ENCODE measurements at regions not wholly inside any gene's neighbourhood (a gene's known extent, or its start where the extent isn't known, plus 50 kb on each side); places are given as distances from the start of the nearest gene placed in this dataset.

GRCh38 chr10:123556736-123557135 is 109.4 kb upstream of the GPR26 start:
- DNase-seq (no peak), ATAC-seq (ENCODE audit: low FRiP score) (no peak)
- H3K27me3 ChIP-seq (ENCODE audit: control insufficient read depth in 1 of 2, insufficient read depth in 2 of 2, low read length in 1 of 2) = no peaks in the 10 kb centered on the region

GRCh38 chr10:123557366-123558108 is 108.6 kb upstream of the GPR26 start:
- Histone ChIP-seq H3K36me3 (ENCODE audit: control insufficient read depth in 1 of 2, insufficient read depth in 2 of 2, low read length in 1 of 2) (no peaks in the 10 kb centered on the region), H3K27ac (ENCODE audit: low read depth in 1 of 2, low read length in 2 of 2) (no peak overlapping the region), H3K9me3 (ENCODE audit: control insufficient read depth, low read length) (no peaks in the 10 kb centered on the region), H3K27me3 (ENCODE audit: control insufficient read depth in 1 of 2, insufficient read depth in 2 of 2, low read length in 1 of 2) (no peaks in the 10 kb centered on the region), H3K4me1 (ENCODE audit: control insufficient read depth in 1 of 2, insufficient read depth in 2 of 2, low read length in 2 of 2) (no peaks in the 10 kb centered on the region), H3K4me3 (ENCODE audit: low read length in 2 of 2) (no peak overlapping the region)
- 55 to 57% methylated on average over 8 of the region's 8 CpGs for WGBS, 2 donors
- intact Hi-C loops (cut with DNase I) = loop anchor here (2.0 to 5.0 kb wide), 2 partner anchors 515 kb away; no protein-coding TSS in a partner anchor
- no peak for ATAC-seq (ENCODE audit: low FRiP score)
- no peak for DNase-seq

More at GRCh38 chr10:123556736-123557135, 109.4 kb upstream of the GPR26 start:
- Histone ChIP-seq H3K4me3 (ENCODE audit: low read length in 2 of 2) (no peak overlapping the region), H3K4me1 (ENCODE audit: control insufficient read depth in 1 of 2, insufficient read depth in 2 of 2, low read length in 2 of 2) (no peaks in the 10 kb centered on the region), H3K27ac (ENCODE audit: low read depth in 1 of 2, low read length in 2 of 2) (no peak overlapping the region), H3K9me3 (ENCODE audit: control insufficient read depth, low read length) (no peaks in the 10 kb centered on the region), H3K36me3 (ENCODE audit: control insufficient read depth in 1 of 2, insufficient read depth in 2 of 2, low read length in 1 of 2) (no peaks in the 10 kb centered on the region)
- intact Hi-C loops (cut with DNase I) = loop anchor here in 1 of 2 donors (5.0 kb wide), 1 partner anchor 514 kb away; no protein-coding TSS in a partner anchor
- WGBS, 2 donors = 78 to 79% methylated on average over 16 of the region's 16 CpGs

DNA sequence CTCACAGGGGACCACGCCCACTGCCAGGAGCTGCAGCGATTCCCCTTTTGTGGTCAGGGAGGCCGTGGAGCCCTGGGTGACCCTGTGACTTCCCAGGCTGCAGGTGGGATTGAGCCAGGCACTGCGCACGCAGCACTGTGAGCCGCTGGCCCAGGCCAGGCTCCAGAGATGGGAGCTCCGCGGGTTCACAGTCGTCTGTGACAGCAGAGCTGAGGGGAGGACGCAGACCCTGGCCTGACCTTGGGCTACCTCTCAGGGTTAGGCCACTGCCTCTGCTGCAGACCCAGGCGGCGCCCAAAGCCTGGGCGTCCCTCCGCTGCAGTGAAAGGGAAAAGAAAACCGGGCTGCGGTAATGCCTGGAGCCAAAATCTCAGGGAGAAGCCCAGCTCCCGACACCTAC is 107.5 kb upstream of the GPR26 start:
- intact Hi-C loops (cut with DNase I) = loop anchor here (1.0 to 5.0 kb wide), 3 partner anchors 425 to 516 kb away; no protein-coding TSS in a partner anchor
- H3K27ac ChIP-seq (ENCODE audit: low read depth in 1 of 2, low read length in 2 of 2) = no peak overlapping the region
- 79 to 86% methylated on average over 17 of the region's 17 CpGs for WGBS, 2 donors
- no peaks in the 10 kb centered on the region for H3K4me1 ChIP-seq (ENCODE audit: control insufficient read depth in 1 of 2, insufficient read depth in 2 of 2, low read length in 2 of 2)
- H3K27me3 ChIP-seq (ENCODE audit: control insufficient read depth in 1 of 2, insufficient read depth in 2 of 2, low read length in 1 of 2) = no peaks in the 10 kb centered on the region
- no peak overlapping the region for H3K4me3 ChIP-seq (ENCODE audit: low read length in 2 of 2)
- no peaks in the 10 kb centered on the region for H3K9me3 ChIP-seq (ENCODE audit: control insufficient read depth, low read length)
- no peak for ATAC-seq (ENCODE audit: low FRiP score)
- no peaks in the 10 kb centered on the region for H3K36me3 ChIP-seq (ENCODE audit: control insufficient read depth in 1 of 2, insufficient read depth in 2 of 2, low read length in 1 of 2)
- no peak for DNase-seq

GRCh38 chr10:123559066-123559822 is 106.9 kb upstream of the GPR26 start:
- intact Hi-C loops (cut with DNase I) = loop anchor here (1.0 to 5.0 kb wide), 3 partner anchors 426 to 517 kb away; no protein-coding TSS in a partner anchor
- Histone ChIP-seq H3K36me3 (ENCODE audit: control insufficient read depth in 1 of 2, insufficient read depth in 2 of 2, low read length in 1 of 2) (no peaks in the 10 kb centered on the region), H3K27me3 (ENCODE audit: control insufficient read depth in 1 of 2, insufficient read depth in 2 of 2, low read length in 1 of 2) (no peaks in the 10 kb centered on the region), H3K27ac (ENCODE audit: low read depth in 1 of 2, low read length in 2 of 2) (no peak overlapping the region), H3K4me1 (ENCODE audit: control insufficient read depth in 1 of 2, insufficient read depth in 2 of 2, low read length in 2 of 2) (no peaks in the 10 kb centered on the region), H3K9me3 (ENCODE audit: control insufficient read depth, low read length) (no peaks in the 10 kb centered on the region), H3K4me3 (ENCODE audit: low read length in 2 of 2) (no peak overlapping the region)
- DNase-seq = peak; percentile 78 to 89
- peak; percentile 86 for ATAC-seq (ENCODE audit: low FRiP score)
- WGBS, 2 donors = 49 to 52% methylated on average over 28 of the region's 28 CpGs

DNA sequence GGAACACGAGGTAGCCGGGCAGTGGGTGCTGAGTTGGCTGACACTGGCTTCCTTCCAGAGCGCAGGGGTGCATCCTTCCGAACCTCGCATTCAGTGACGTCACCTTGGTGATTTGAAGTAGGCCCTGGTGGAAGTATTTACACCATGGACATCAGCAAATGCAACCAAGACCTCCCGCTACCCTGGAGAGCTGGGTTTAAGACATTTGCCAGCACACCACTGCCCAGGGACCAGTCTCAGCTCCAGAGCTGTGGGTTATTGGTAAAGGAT is 106.4 kb upstream of the GPR26 start:
- no peak for ATAC-seq (ENCODE audit: low FRiP score)
- H3K36me3 ChIP-seq (ENCODE audit: control insufficient read depth in 1 of 2, insufficient read depth in 2 of 2, low read length in 1 of 2) = no peaks in the 10 kb centered on the region
- no peak overlapping the region for H3K27ac ChIP-seq (ENCODE audit: low read depth in 1 of 2, low read length in 2 of 2)
- 61 to 68% methylated on average over 7 of the region's 7 CpGs for WGBS, 2 donors
- DNase-seq = no peak
- H3K4me3 ChIP-seq (ENCODE audit: low read length in 2 of 2) = no peak overlapping the region
- H3K4me1 ChIP-seq (ENCODE audit: control insufficient read depth in 1 of 2, insufficient read depth in 2 of 2, low read length in 2 of 2) = no peaks in the 10 kb centered on the region
- intact Hi-C loops (cut with DNase I) = loop anchor here (1.0 to 5.0 kb wide), 4 partner anchors 426 to 517 kb away; no protein-coding TSS in a partner anchor
- no peaks in the 10 kb centered on the region for H3K9me3 ChIP-seq (ENCODE audit: control insufficient read depth, low read length)
- no peaks in the 10 kb centered on the region for H3K27me3 ChIP-seq (ENCODE audit: control insufficient read depth in 1 of 2, insufficient read depth in 2 of 2, low read length in 1 of 2)

GRCh38 chr10:123560301-123561140 is 105.6 kb upstream of the GPR26 start:
- WGBS, 2 donors = 68 to 70% methylated on average over 13 of the region's 13 CpGs
- H3K36me3 ChIP-seq (ENCODE audit: control insufficient read depth in 1 of 2, insufficient read depth in 2 of 2, low read length in 1 of 2) = no peaks in the 10 kb centered on the region
- no peaks in the 10 kb centered on the region for H3K9me3 ChIP-seq (ENCODE audit: control insufficient read depth, low read length)
- no peak for DNase-seq
- no peak overlapping the region for H3K4me3 ChIP-seq (ENCODE audit: low read length in 2 of 2)
- no peak for ATAC-seq (ENCODE audit: low FRiP score)
- no peak overlapping the region for H3K27ac ChIP-seq (ENCODE audit: low read depth in 1 of 2, low read length in 2 of 2)
- intact Hi-C loops (cut with DNase I) = loop anchor here in 1 of 2 donors (5.0 kb wide), 1 partner anchor 428 kb away; no protein-coding TSS in a partner anchor
- H3K4me1 ChIP-seq (ENCODE audit: control insufficient read depth in 1 of 2, insufficient read depth in 2 of 2, low read length in 2 of 2) = no peaks in the 10 kb centered on the region
- no peaks in the 10 kb centered on the region for H3K27me3 ChIP-seq (ENCODE audit: control insufficient read depth in 1 of 2, insufficient read depth in 2 of 2, low read length in 1 of 2)

GRCh38 chr10:123561141-123561440 is 105.1 kb upstream of the GPR26 start:
- no peaks in the 10 kb centered on the region for H3K27me3 ChIP-seq (ENCODE audit: control insufficient read depth in 1 of 2, insufficient read depth in 2 of 2, low read length in 1 of 2)
- ATAC-seq (ENCODE audit: low FRiP score) = no peak
- intact Hi-C loops (cut with DNase I) = loop anchor here in 1 of 2 donors (5.0 kb wide), 1 partner anchor 429 kb away; no protein-coding TSS in a partner anchor
- no peaks in the 10 kb centered on the region for H3K36me3 ChIP-seq (ENCODE audit: control insufficient read depth in 1 of 2, insufficient read depth in 2 of 2, low read length in 1 of 2)
- no peak for DNase-seq
- no peaks in the 10 kb centered on the region for H3K9me3 ChIP-seq (ENCODE audit: control insufficient read depth, low read length)
- H3K4me3 ChIP-seq (ENCODE audit: low read length in 2 of 2) = no peak overlapping the region
- WGBS, 2 donors = 77 to 80% methylated on average over 4 of the region's 4 CpGs
- H3K27ac ChIP-seq (ENCODE audit: low read depth in 1 of 2, low read length in 2 of 2) = no peak overlapping the region
- no peaks in the 10 kb centered on the region for H3K4me1 ChIP-seq (ENCODE audit: control insufficient read depth in 1 of 2, insufficient read depth in 2 of 2, low read length in 2 of 2)

- no peaks in the 10 kb centered on the region for H3K9me3 ChIP-seq (ENCODE audit: control insufficient read depth, low read length)
- no peak overlapping the region for H3K4me3 ChIP-seq (ENCODE audit: low read length in 2 of 2)
- intact Hi-C loops (cut with DNase I) = loop anchor here in 1 of 2 donors (5.0 kb wide), 1 partner anchor 430 kb away; no protein-coding TSS in a partner anchor
- H3K36me3 ChIP-seq (ENCODE audit: control insufficient read depth in 1 of 2, insufficient read depth in 2 of 2, low read length in 1 of 2) = no peaks in the 10 kb centered on the region
- no peak overlapping the region for H3K27ac ChIP-seq (ENCODE audit: low read depth in 1 of 2, low read length in 2 of 2)
- no peaks in the 10 kb centered on the region for H3K4me1 ChIP-seq (ENCODE audit: control insufficient read depth in 1 of 2, insufficient read depth in 2 of 2, low read length in 2 of 2)
- H3K27me3 ChIP-seq (ENCODE audit: control insufficient read depth in 1 of 2, insufficient read depth in 2 of 2, low read length in 1 of 2) = peaks cover 0 to 2% of the 10 kb centered on the region in 2 donors
- ATAC-seq (ENCODE audit: low FRiP score) (no peak), DNase-seq (no peak)
- WGBS, 2 donors = 83 to 89% methylated on average over 1 of the region's 1 CpG
Measured at GRCh38 chr10:123562387-123562786, 103.8 kb upstream of the GPR26 start.
